HCT116 (cell line): ENCODE measurements at regions not wholly inside any gene's neighbourhood (a gene's known extent, or its start where the extent isn't known, plus 50 kb on each side); places are given as distances from the start of the nearest gene placed in this dataset.

Experiments used
- ATAC-seq: fragments of 200-7000 bp; cut with Tn5 transposase; 2 replicates; pipeline ENCODE4 v1.9.1; 2020; ENCODE audit warnings: mild to moderate bottlenecking, moderate library complexity
- BruUV-seq: library from RNA; stranded (reverse); fragments of 400-500 nt; replicated peaks from 2 replicates; lab custom pipeline; 2021; lab: Mats Ljungman, UMichigan
- CTCF ChIA-PET: fragments of 300-600 bp; sonication (Branson Sonifier 250); formaldehyde crosslinking; loops from one replicate; lab custom pipeline; 2021; ENCODE audit warnings: antibody characterized with exemption; lab: Charles Lee
- POLR2A ChIA-PET: fragments of 300-600, 350-600 bp; sonication (Branson Sonifier 250); formaldehyde crosslinking; loops from one replicate; lab custom pipeline; 2021; ENCODE audit warnings: antibody characterized with exemption; lab: Charles Lee
- RAD21 ChIA-PET, 2 experiments: fragments of 300-600 bp; sonication (Branson Sonifier 250); formaldehyde crosslinking; loops; one replicate each; lab custom pipeline; 2023; ENCODE audit warnings: low total read pairs in 2 of 2; ENCODE audit not compliant: uncharacterized antibody in 2 of 2, unreplicated experiment in 2 of 2, low non-redundant PET in 1 of 2; lab: Charles Lee
- DNase-seq: peaks from one replicate; pipeline ENCODE4 v3.0.0-alpha.2; 2010; ENCODE audit warnings: low read depth, low spot score
- H2AFZ ChIP-seq: fragments of 200-600 bp; shearing (Covaris generic), sonication (generic); 2 replicates; pipeline ENCODE4 v1.6.1; 2017; ENCODE audit warnings: low read depth, mixed run types, mixed read lengths, antibody characterized with exemption, low read length; ENCODE audit not compliant: poor library complexity, severe bottlenecking
- H3K27ac ChIP-seq: 2 replicates; pipeline ENCODE4 v1.5.1; 2012; ENCODE audit warnings: low read depth, low read length
- H3K27me3 ChIP-seq: fragments of 200-600 bp; sonication (generic); 2 replicates; pipeline ENCODE4 v1.6.1; 2016; ENCODE audit warnings: mixed run types, low read length, mixed read lengths; ENCODE audit not compliant: insufficient read depth
- H3K36me3 ChIP-seq, 2 experiments: fragments of 200-500 bp in 1 of 2; fragments of 200-600 bp in 1 of 2; sonication (Bioruptor generic) in 1 of 2; sonication (generic) in 1 of 2; 2 replicates each; pipeline versions ENCODE4 v1.5.1 to v1.6.1; 2014 to 2016; ENCODE audit warnings: low read length in 2 of 2, inconsistent platforms in 1 of 2, mixed read lengths in 1 of 2, mixed run types in 1 of 2; ENCODE audit not compliant: insufficient read depth in 2 of 2, control insufficient read depth in 1 of 2
- H3K4me1 ChIP-seq, 2 experiments: fragments of 200-600 bp in 1 of 2; sonication (generic) in 1 of 2; 2 replicates each; pipeline versions ENCODE4 v1.5.1 to v1.6.1; 2012 to 2017; ENCODE audit warnings: low read length in 2 of 2, inconsistent platforms in 1 of 2, mild to moderate bottlenecking in 1 of 2, mixed read lengths in 1 of 2, mixed run types in 1 of 2, moderate library complexity in 1 of 2; ENCODE audit not compliant: insufficient read depth in 2 of 2, control insufficient read depth in 1 of 2
- H3K4me2 ChIP-seq: fragments of 200-600 bp; sonication (generic); 2 replicates; pipeline ENCODE4 v1.6.1; 2017; ENCODE audit warnings: mixed run types, low read length, mixed read lengths
- H3K4me3 ChIP-seq, 2 experiments: fragments of 200-600 bp in 1 of 2; sonication (generic) in 1 of 2; replicated peaks in 1 of 2; 2 replicates each; pipeline ENCODE4 v1.5.1; 2011 to 2016; ENCODE audit warnings: low read length in 2 of 2, control low read depth in 1 of 2, low read depth in 1 of 2, mild to moderate bottlenecking in 1 of 2, mixed read lengths in 1 of 2, mixed run types in 1 of 2
- H3K79me2 ChIP-seq: fragments of 200-600 bp; sonication (generic); 2 replicates; pipeline ENCODE4 v1.6.1; 2017; ENCODE audit warnings: mild to moderate bottlenecking, mixed run types, low read length, moderate library complexity, mixed read lengths; ENCODE audit not compliant: insufficient read depth
- H3K9ac ChIP-seq: fragments of 200-600 bp; sonication (generic); 2 replicates; pipeline ENCODE4 v1.6.1; 2016; ENCODE audit warnings: low read length, mixed read lengths
- H3K9me2 ChIP-seq: fragments of 200-600 bp; sonication (generic), shearing (Covaris generic); 2 replicates; pipeline ENCODE4 v1.6.1; 2017; ENCODE audit warnings: mixed run types, mild to moderate bottlenecking, moderate library complexity; ENCODE audit not compliant: insufficient read depth
- H3K9me3 ChIP-seq, 2 experiments: fragments of 200-500 bp in 1 of 2; fragments of 200-600 bp in 1 of 2; sonication (Bioruptor generic) in 1 of 2; sonication (generic) in 1 of 2; 2 replicates each; pipeline ENCODE4 v1.6.1; 2014 to 2017; ENCODE audit warnings: low read length in 2 of 2, mixed read lengths in 2 of 2, inconsistent platforms in 1 of 2, low read depth in 1 of 2, mild to moderate bottlenecking in 1 of 2, mixed run types in 1 of 2, moderate library complexity in 1 of 2; ENCODE audit not compliant: control insufficient read depth in 1 of 2, insufficient read depth in 1 of 2
- H4K20me1 ChIP-seq: fragments of 200-600 bp; sonication (generic), shearing (Covaris generic); 2 replicates; pipeline ENCODE4 v1.6.1; 2017; ENCODE audit warnings: mixed run types, mild to moderate bottlenecking, moderate library complexity; ENCODE audit not compliant: insufficient read depth
- ELF1 ChIP-seq: IDR thresholded peaks from 2 replicates; pipeline ENCODE4 v1.6.1; 2012; ENCODE audit warnings: low read depth, borderline replicate concordance
- EZH2phosphoT487 ChIP-seq: fragments of 200-600 bp; IDR thresholded peaks from 2 replicates; pipeline ENCODE4 v1.6.1; 2018; ENCODE audit warnings: antibody characterized with exemption, borderline replicate concordance
- FOSL1 ChIP-seq: IDR thresholded peaks from 2 replicates; pipeline ENCODE4 v1.6.1; 2012; ENCODE audit warnings: low read depth
- RAD21 ChIP-seq: IDR thresholded peaks from 2 replicates; pipeline ENCODE4 v1.6.1; 2012; ENCODE audit warnings: low read depth, mild to moderate bottlenecking
- SP1 ChIP-seq: IDR thresholded peaks from 2 replicates; pipeline ENCODE4 v1.6.1; 2012; ENCODE audit warnings: low read depth
- ZNF274 ChIP-seq: fragments of 200-500 bp; sonication (Bioruptor generic); IDR thresholded peaks from 2 replicates; pipeline ENCODE4 v1.6.1; 2014; ENCODE audit warnings: mild to moderate bottlenecking, low read depth, low read length, inconsistent platforms
- intact Hi-C: fragments of 100-400 bp; cut with micrococcal nuclease; formaldehyde crosslinking; loops from 2 replicates; pipeline ENCODE4 v1.10.0; 2022
- TF ChIP-seq, protein P1 (sequence below): IDR thresholded peaks from 2 replicates; pipeline ENCODE4 v1.6.1; 2012; ENCODE audit warnings: low read depth
- TF ChIP-seq, protein P2 (sequence below): IDR thresholded peaks from 2 replicates; pipeline ENCODE4 v1.6.1; 2012
- TF ChIP-seq, protein P3 (sequence below), 3 experiments: fragments of 200-600 bp in 1 of 3; sonication (generic) in 1 of 3; IDR thresholded peaks in 2 of 3; conservative IDR thresholded peaks in 1 of 3; 2 replicates each; pipeline ENCODE4 v1.5.1; 2012 to 2017; ENCODE audit warnings: low read depth in 2 of 3, low read length in 2 of 3, antibody characterized with exemption in 1 of 3, borderline replicate concordance in 1 of 3, control low read depth in 1 of 3, mild to moderate bottlenecking in 1 of 3, mixed read lengths in 1 of 3, mixed run types in 1 of 3, moderate library complexity in 1 of 3; ENCODE audit not compliant: insufficient read depth in 1 of 3

DNA sequence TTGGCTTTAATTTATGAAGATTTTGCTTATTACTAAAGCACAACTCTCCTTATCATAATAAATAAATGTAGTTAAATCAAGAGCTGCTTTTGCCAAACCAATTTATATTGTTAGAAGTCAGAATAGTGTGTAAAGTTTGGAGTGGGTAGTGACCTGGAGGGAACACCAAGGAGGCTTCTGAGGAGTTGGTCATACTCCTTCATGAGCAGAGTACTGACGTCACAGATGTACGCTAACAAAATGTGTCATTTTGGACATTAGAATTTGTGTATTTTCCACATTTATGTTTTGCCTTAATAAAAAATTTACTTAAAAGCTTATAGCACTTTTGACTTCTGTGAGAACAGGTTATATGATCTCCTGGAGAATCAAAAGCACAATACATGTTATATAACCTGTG lies 953.5 kb upstream of the INTU start (continued):
- TF ChIP-seq, protein P1, sequence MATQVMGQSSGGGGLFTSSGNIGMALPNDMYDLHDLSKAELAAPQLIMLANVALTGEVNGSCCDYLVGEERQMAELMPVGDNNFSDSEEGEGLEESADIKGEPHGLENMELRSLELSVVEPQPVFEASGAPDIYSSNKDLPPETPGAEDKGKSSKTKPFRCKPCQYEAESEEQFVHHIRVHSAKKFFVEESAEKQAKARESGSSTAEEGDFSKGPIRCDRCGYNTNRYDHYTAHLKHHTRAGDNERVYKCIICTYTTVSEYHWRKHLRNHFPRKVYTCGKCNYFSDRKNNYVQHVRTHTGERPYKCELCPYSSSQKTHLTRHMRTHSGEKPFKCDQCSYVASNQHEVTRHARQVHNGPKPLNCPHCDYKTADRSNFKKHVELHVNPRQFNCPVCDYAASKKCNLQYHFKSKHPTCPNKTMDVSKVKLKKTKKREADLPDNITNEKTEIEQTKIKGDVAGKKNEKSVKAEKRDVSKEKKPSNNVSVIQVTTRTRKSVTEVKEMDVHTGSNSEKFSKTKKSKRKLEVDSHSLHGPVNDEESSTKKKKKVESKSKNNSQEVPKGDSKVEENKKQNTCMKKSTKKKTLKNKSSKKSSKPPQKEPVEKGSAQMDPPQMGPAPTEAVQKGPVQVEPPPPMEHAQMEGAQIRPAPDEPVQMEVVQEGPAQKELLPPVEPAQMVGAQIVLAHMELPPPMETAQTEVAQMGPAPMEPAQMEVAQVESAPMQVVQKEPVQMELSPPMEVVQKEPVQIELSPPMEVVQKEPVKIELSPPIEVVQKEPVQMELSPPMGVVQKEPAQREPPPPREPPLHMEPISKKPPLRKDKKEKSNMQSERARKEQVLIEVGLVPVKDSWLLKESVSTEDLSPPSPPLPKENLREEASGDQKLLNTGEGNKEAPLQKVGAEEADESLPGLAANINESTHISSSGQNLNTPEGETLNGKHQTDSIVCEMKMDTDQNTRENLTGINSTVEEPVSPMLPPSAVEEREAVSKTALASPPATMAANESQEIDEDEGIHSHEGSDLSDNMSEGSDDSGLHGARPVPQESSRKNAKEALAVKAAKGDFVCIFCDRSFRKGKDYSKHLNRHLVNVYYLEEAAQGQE = no peak
- TF ChIP-seq RAD21 (no peak), SP1 (no peak), FOSL1 (no peak)
- TF ChIP-seq, protein P2, sequence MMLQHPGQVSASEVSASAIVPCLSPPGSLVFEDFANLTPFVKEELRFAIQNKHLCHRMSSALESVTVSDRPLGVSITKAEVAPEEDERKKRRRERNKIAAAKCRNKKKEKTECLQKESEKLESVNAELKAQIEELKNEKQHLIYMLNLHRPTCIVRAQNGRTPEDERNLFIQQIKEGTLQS = no peak
- TF ChIP-seq, protein P3, sequence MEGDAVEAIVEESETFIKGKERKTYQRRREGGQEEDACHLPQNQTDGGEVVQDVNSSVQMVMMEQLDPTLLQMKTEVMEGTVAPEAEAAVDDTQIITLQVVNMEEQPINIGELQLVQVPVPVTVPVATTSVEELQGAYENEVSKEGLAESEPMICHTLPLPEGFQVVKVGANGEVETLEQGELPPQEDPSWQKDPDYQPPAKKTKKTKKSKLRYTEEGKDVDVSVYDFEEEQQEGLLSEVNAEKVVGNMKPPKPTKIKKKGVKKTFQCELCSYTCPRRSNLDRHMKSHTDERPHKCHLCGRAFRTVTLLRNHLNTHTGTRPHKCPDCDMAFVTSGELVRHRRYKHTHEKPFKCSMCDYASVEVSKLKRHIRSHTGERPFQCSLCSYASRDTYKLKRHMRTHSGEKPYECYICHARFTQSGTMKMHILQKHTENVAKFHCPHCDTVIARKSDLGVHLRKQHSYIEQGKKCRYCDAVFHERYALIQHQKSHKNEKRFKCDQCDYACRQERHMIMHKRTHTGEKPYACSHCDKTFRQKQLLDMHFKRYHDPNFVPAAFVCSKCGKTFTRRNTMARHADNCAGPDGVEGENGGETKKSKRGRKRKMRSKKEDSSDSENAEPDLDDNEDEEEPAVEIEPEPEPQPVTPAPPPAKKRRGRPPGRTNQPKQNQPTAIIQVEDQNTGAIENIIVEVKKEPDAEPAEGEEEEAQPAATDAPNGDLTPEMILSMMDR (IDR thresholded peaks at IDR 0.05 in 2 of 3, conservative IDR thresholded peaks at IDR 0.05 in 1 of 3; ENCODE audit: borderline replicate concordance in 1 of 3, insufficient read depth in 1 of 3, low read depth in 2 of 3, low read length in 2 of 3) = no peak

DNA sequence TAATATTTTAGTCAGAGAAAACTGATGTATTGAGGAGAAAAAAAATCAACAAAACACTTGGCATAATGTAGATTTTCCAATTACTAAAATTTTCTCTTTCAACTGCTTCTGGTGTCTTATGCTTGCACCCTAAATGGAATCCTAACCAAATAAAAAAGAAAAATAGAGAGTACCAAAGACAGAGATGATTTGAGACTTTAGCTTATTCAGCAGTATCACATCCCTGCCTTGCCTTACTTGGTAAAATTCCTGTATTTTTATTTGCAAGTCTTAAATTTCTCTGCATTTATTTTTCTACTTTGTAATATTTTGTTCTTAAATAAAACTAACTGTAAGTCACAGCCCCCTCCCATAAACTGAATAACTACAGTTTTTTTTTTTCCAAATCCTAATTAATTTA lies 950.5 kb upstream of the INTU start:
- no peaks in the 10 kb centered on the region for H3K9me2 ChIP-seq
- H3K9me3 ChIP-seq = no peaks in the 10 kb centered on the region
- BruUV-seq = no TSS peak
- POLR2A ChIA-PET = no interaction called here
- H3K36me3 ChIP-seq = no peaks in the 10 kb centered on the region
- RAD21 ChIA-PET = no interaction called here
- H3K27ac ChIP-seq = no peak overlapping the region
- no peak overlapping the region for H2AFZ ChIP-seq
- CTCF ChIA-PET = no interaction called here
- H3K4me1 ChIP-seq = no peaks in the 10 kb centered on the region
- no peak overlapping the region for H3K4me2 ChIP-seq
- H3K4me3 ChIP-seq = no peak overlapping the region
- no peaks in the 10 kb centered on the region for H3K27me3 ChIP-seq
- TF ChIP-seq EZH2phosphoT487 (no peak), ZNF274 (no peak), RAD21 (no peak), SP1 (no peak), ELF1 (no peak)
- H3K9ac ChIP-seq = no peak overlapping the region
- intact Hi-C loops = no loop called here
- ATAC-seq = no peak
- DNase-seq = no peak
- no peaks in the 10 kb centered on the region; the same call in 1 of the 2 replicates for H4K20me1 ChIP-seq
- H3K79me2 ChIP-seq = no peaks in the 10 kb centered on the region
